Suprapubic skin (tissue), 4 donors: ENCODE measurements at regions not wholly inside any gene's neighbourhood (a gene's known extent, or its start where the extent isn't known, plus 50 kb on each side); places are given as distances from the start of the nearest gene placed in this dataset.
A peak's percentile ranks its signal among the peaks of the same experiment; 100 is the strongest.
"Not testable (repeated sequence)": the region's sequence is repeated elsewhere in the genome, so short reads cannot be mapped to it uniquely, and the experiment has no call there.

Source experiments
- DNase-seq, 2 donors: peaks; one replicate each; pipeline ENCODE4 v3.0.0-alpha.2; 2019; ENCODE audit warnings: low spot score in 2 of 2
- H3K27ac ChIP-seq: fragments of 200-600 bp; sonication (generic); one replicate; pipeline ENCODE4 v1.5.1; 2019
- H3K27me3 ChIP-seq: fragments of 200-600 bp; sonication (generic); one replicate; pipeline ENCODE4 v1.5.1; 2019
- H3K36me3 ChIP-seq: fragments of 200-600 bp; sonication (generic); one replicate; pipeline ENCODE4 v1.5.1; 2019
- H3K4me1 ChIP-seq: fragments of 200-600 bp; sonication (generic); one replicate; pipeline ENCODE4 v1.5.1; 2019
- H3K4me3 ChIP-seq: fragments of 200-600 bp; sonication (generic); one replicate; pipeline ENCODE4 v1.5.1; 2019; ENCODE audit warnings: mild to moderate bottlenecking
- H3K9me3 ChIP-seq: fragments of 200-600 bp; sonication (generic); one replicate; pipeline ENCODE4 v1.5.1; 2019
- EP300 ChIP-seq: sonication (generic); formaldehyde crosslinking; IDR thresholded peaks from one replicate; pipeline ENCODE4 v1.6.1; 2017; ENCODE audit warnings: antibody characterized with exemption
- POLR2A ChIP-seq, 2 donors: fragments of 450-650 bp; IDR thresholded peaks; one replicate each; pipeline ENCODE4 v1.6.1; 2017; ENCODE audit warnings: antibody characterized with exemption in 2 of 2, mild to moderate bottlenecking in 2 of 2, moderate library complexity in 2 of 2
- POLR2AphosphoS5 ChIP-seq, 3 donors: sonication (generic); formaldehyde crosslinking; IDR thresholded peaks; one replicate each; pipeline ENCODE4 v1.6.1; 2017; ENCODE audit warnings: antibody characterized with exemption in 3 of 3
- WGBS: methylation state at CpG from one replicate; pipeline ENCODE4 v1.1.5; 2018; 5-methylcytosine and 5-hydroxymethylcytosine counted together
- TF ChIP-seq, protein P1 (sequence below), 2 donors: fragments of 200-600 bp in 1 of 2; fragments of 450-650 bp in 1 of 2; sonication (generic) in 1 of 2; IDR thresholded peaks; one replicate each; pipeline ENCODE4 v1.5.1; 2016 to 2019; ENCODE audit warnings: antibody characterized with exemption in 2 of 2, mild to moderate bottlenecking in 1 of 2, moderate library complexity in 1 of 2

DNA sequence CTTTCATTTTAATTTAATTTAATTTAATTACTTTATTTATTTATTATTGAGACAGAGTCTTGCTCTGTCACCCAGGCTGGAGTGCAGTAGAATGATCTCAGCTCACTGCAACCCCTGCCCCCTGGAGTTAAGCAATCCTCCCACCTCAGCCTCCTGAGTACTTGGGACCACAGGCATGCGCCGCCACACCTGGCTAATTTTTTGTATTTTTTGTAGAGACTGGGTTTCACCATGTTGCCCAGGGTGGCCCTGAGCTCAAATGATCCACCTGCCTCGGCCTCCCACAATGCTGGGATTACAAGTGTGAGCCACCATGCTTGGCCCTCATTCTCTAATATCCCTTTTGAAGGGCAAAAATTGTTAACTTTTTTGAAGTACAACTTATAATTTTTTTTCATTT is 92.9 kb downstream of the XRCC2 start:
- peak in 1 of 2 donors; percentile 2 for DNase-seq
- 98% methylated on average over 3 of the region's 3 CpGs for WGBS
- no peaks in the 10 kb centered on the region for H3K4me1 ChIP-seq
- TF ChIP-seq POLR2A (IDR thresholded peaks at IDR 0.05) (no peak), POLR2AphosphoS5 (IDR thresholded peaks at IDR 0.05) (no peak)
- TF ChIP-seq, protein P1, sequence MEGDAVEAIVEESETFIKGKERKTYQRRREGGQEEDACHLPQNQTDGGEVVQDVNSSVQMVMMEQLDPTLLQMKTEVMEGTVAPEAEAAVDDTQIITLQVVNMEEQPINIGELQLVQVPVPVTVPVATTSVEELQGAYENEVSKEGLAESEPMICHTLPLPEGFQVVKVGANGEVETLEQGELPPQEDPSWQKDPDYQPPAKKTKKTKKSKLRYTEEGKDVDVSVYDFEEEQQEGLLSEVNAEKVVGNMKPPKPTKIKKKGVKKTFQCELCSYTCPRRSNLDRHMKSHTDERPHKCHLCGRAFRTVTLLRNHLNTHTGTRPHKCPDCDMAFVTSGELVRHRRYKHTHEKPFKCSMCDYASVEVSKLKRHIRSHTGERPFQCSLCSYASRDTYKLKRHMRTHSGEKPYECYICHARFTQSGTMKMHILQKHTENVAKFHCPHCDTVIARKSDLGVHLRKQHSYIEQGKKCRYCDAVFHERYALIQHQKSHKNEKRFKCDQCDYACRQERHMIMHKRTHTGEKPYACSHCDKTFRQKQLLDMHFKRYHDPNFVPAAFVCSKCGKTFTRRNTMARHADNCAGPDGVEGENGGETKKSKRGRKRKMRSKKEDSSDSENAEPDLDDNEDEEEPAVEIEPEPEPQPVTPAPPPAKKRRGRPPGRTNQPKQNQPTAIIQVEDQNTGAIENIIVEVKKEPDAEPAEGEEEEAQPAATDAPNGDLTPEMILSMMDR (IDR thresholded peaks at IDR 0.05) = no peak
- no peaks in the 10 kb centered on the region for H3K36me3 ChIP-seq
- no peaks in the 10 kb centered on the region for H3K27me3 ChIP-seq
- no peak overlapping the region for H3K27ac ChIP-seq
- H3K4me3 ChIP-seq = no peak overlapping the region
- H3K9me3 ChIP-seq = no peaks in the 10 kb centered on the region

DNA sequence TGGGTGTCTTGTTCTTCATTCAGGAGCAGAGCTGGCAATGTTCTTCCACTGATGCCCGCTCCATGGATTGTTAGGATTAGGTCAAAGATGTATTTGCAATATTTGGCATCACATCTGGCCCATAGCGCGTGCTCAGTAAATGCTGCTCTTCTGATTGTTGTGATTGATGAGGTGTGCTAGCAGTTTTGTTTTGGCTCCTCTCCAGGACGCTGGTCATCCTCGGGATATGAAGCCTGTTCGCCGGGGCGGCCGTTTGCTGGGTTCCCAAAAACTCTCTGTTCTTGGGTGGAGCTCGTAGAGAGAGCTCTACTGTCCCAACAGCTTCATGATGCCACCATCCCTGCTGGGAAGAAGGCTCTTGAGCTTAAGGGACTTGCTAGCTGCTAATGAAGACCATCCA is 96.9 kb downstream of the XRCC2 start:
- H3K36me3 ChIP-seq = no peaks in the 10 kb centered on the region
- 45% methylated on average over 10 of the region's 10 CpGs for WGBS
- no peaks in the 10 kb centered on the region for H3K27me3 ChIP-seq
- H3K4me3 ChIP-seq = no peak overlapping the region
- TF ChIP-seq POLR2A (IDR thresholded peaks at IDR 0.05) (no peak), EP300 (no peak), POLR2AphosphoS5 (IDR thresholded peaks at IDR 0.05) (no peak)
- TF ChIP-seq, protein P1 (IDR thresholded peaks at IDR 0.05) = no peak
- no peaks in the 10 kb centered on the region for H3K9me3 ChIP-seq
- H3K4me1 ChIP-seq = no peaks in the 10 kb centered on the region
- no peak for DNase-seq
- H3K27ac ChIP-seq = no peak overlapping the region

- H3K36me3 ChIP-seq = no peaks in the 10 kb centered on the region
- DNase-seq = no peak
- H3K9me3 ChIP-seq = no peaks in the 10 kb centered on the region
- no peaks in the 10 kb centered on the region for H3K4me1 ChIP-seq
- TF ChIP-seq, protein P1 (IDR thresholded peaks at IDR 0.05) = no peak
- TF ChIP-seq EP300 (no peak), POLR2A (IDR thresholded peaks at IDR 0.05) (no peak), POLR2AphosphoS5 (IDR thresholded peaks at IDR 0.05) (no peak)
- WGBS = 91% methylated on average over 1 of the region's 1 CpG
- no peak overlapping the region for H3K4me3 ChIP-seq
- no peaks in the 10 kb centered on the region for H3K27me3 ChIP-seq
- no peak overlapping the region for H3K27ac ChIP-seq
Measured at GRCh38 chr7:152577339-152577738, 98.6 kb downstream of the XRCC2 start.

DNA sequence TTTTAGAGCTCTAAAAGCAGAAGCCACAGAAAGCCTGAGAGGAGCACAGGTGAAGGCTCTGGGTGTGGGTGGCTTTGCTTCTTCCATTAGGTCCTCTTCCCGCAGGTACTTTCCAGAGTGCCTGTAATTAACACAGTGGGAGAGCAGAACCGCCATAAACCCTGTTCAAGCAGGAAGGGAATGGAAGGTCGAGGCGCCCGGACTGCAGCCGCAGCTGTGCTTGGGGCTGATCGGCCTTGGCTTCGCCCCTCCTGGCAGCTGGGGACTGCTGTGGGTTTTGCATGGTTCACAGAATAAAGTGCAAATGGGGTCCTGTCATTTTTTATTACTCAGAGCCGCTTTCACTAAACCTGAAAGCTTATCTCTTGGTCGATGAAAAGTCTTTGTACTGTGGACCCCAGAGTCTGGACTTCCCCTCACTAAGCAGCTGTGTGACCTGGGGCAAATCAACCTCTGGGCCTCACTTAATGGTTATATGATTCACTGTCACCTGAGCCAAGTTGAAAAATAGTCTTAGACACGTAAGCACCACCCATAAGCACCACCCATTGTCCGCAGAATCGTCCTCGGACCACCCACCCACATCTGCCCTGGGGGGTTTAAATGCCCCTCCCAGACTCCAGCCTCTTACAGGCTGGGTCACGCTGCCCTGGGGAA is 100.9 kb downstream of the XRCC2 start:
- H3K27me3 ChIP-seq = no peaks in the 10 kb centered on the region
- no peak overlapping the region for H3K27ac ChIP-seq
- no peaks in the 10 kb centered on the region for H3K36me3 ChIP-seq
- H3K4me1 ChIP-seq = no peaks in the 10 kb centered on the region
- TF ChIP-seq, protein P1 (IDR thresholded peaks at IDR 0.05) = no peak
- TF ChIP-seq POLR2A (IDR thresholded peaks at IDR 0.05) = no peak
- no peak for TF ChIP-seq POLR2AphosphoS5 (IDR thresholded peaks at IDR 0.05)
- no peak for TF ChIP-seq EP300
- no peak for DNase-seq
- no peak overlapping the region for H3K4me3 ChIP-seq
- WGBS = 33% methylated on average over 14 of the region's 15 CpGs
- H3K9me3 ChIP-seq = no peaks in the 10 kb centered on the region

- not testable (repeated sequence) for DNase-seq, H3K36me3 ChIP-seq, H3K4me3 ChIP-seq, H3K4me1 ChIP-seq, H3K27me3 ChIP-seq, H3K9me3 ChIP-seq, H3K27ac ChIP-seq
- 90% methylated on average over 6 of the region's 6 CpGs for WGBS
Measured at GRCh38 chr7:152573186-152573585, 102.8 kb downstream of the XRCC2 start.

- H3K4me1 ChIP-seq = no peaks in the 10 kb centered on the region
- H3K4me3 ChIP-seq = no peak overlapping the region
- H3K9me3 ChIP-seq = no peaks in the 10 kb centered on the region
- no peaks in the 10 kb centered on the region for H3K36me3 ChIP-seq
- no peaks in the 10 kb centered on the region for H3K27me3 ChIP-seq
- no peak for DNase-seq
- H3K27ac ChIP-seq = no peak overlapping the region
- 57% methylated on average over 5 of the region's 5 CpGs for WGBS
- TF ChIP-seq EP300 = no peak
- no peak for TF ChIP-seq POLR2AphosphoS5 (IDR thresholded peaks at IDR 0.05)
- TF ChIP-seq, protein P1 (IDR thresholded peaks at IDR 0.05) = no peak
- no peak for TF ChIP-seq POLR2A (IDR thresholded peaks at IDR 0.05)
Measured at GRCh38 chr7:152572101-152572500, 103.8 kb downstream of the XRCC2 start.
